Naive thymus-derived CD4-positive, alpha-beta T cell (primary cell): ENCODE measurements at regions not wholly inside any gene's neighbourhood (a gene's known extent, or its start where the extent isn't known, plus 50 kb on each side); places are given as distances from the start of the nearest gene placed in this dataset.

Experiments
- ATAC-seq: fragments of 150-1000 bp; cut with Tn5 transposase; 2 replicates; pipeline ENCODE4 v1.10.0; 2021; ENCODE audit warnings: mild to moderate bottlenecking, moderate library complexity
- CTCF ChIA-PET: fragments of 350-600 bp; sonication (Branson Sonifier 250); formaldehyde crosslinking; loops from one replicate; lab custom pipeline; 2021; ENCODE audit warnings: antibody characterized with exemption; lab: Charles Lee
- POLR2A ChIA-PET: fragments of 350-600 bp; sonication (Branson Sonifier 250); formaldehyde crosslinking; loops from one replicate; lab custom pipeline; 2021; ENCODE audit warnings: antibody characterized with exemption, inconsistent platforms; lab: Charles Lee
- DNase-seq, 9 donors: peaks; one replicate each; pipeline versions ENCODE4 v3.0.0 to v3.0.0-alpha.2; 2020 to 2022; ENCODE audit warnings: mixed read lengths in 1 of 9
- H3K27ac ChIP-seq: one replicate; pipeline ENCODE4 v1.7.0; 2013; ENCODE audit warnings: mild to moderate bottlenecking, low read depth, low read length, moderate library complexity
- H3K27me3 ChIP-seq, 2 donors: one replicate each; pipeline ENCODE4 v1.7.0; 2013; ENCODE audit warnings: low read length in 2 of 2, mild to moderate bottlenecking in 2 of 2, moderate library complexity in 2 of 2; ENCODE audit not compliant: control insufficient read depth in 2 of 2, insufficient read depth in 2 of 2
- H3K36me3 ChIP-seq, 3 experiments: 1 replicate in 2 of 3; 2 replicates in 1 of 3; pipeline ENCODE4 v1.7.0; 2013; ENCODE audit warnings: low read length in 3 of 3, mild to moderate bottlenecking in 3 of 3, moderate library complexity in 1 of 3; ENCODE audit not compliant: insufficient read depth in 3 of 3, control insufficient read depth in 2 of 3
- H3K4me1 ChIP-seq, 2 donors: one replicate each; pipeline ENCODE4 v1.7.0; 2013; ENCODE audit warnings: low read length in 2 of 2, mild to moderate bottlenecking in 2 of 2, moderate library complexity in 1 of 2; ENCODE audit not compliant: control insufficient read depth in 2 of 2, insufficient read depth in 2 of 2
- H3K4me3 ChIP-seq: 2 replicates; pipeline ENCODE4 v1.7.0; 2013; ENCODE audit warnings: mild to moderate bottlenecking, low read length
- H3K9me3 ChIP-seq, 3 experiments: 1 replicate in 2 of 3; 2 replicates in 1 of 3; pipeline ENCODE4 v1.7.0; 2013; ENCODE audit warnings: low read length in 3 of 3; ENCODE audit not compliant: control insufficient read depth in 2 of 3
- H3K27ac Mint-ChIP-seq, 9 donors: one replicate each; pipeline ENCODE4 v1.8.0; 2020 to 2022; ENCODE audit warnings: mixed read lengths in 9 of 9, mild to moderate bottlenecking in 8 of 9, moderate library complexity in 5 of 9, inconsistent platforms in 2 of 9
- H3K27me3 Mint-ChIP-seq, 5 donors: one replicate each; pipeline ENCODE4 v1.8.0; 2021 to 2022; ENCODE audit warnings: mixed read lengths in 5 of 5, mild to moderate bottlenecking in 1 of 5
- H3K36me3 Mint-ChIP-seq, 5 donors: one replicate each; pipeline ENCODE4 v1.8.0; 2020 to 2022; ENCODE audit warnings: mixed read lengths in 5 of 5, mild to moderate bottlenecking in 3 of 5, inconsistent platforms in 1 of 5
- H3K4me1 Mint-ChIP-seq, 7 donors: one replicate each; pipeline ENCODE4 v1.8.0; 2020 to 2022; ENCODE audit warnings: mixed read lengths in 7 of 7, mild to moderate bottlenecking in 3 of 7, inconsistent platforms in 1 of 7
- H3K4me3 Mint-ChIP-seq, 10 donors: one replicate each; pipeline ENCODE4 v1.8.0; 2020 to 2022; ENCODE audit warnings: mild to moderate bottlenecking in 10 of 10, mixed read lengths in 10 of 10, moderate library complexity in 6 of 10, inconsistent platforms in 2 of 10
- H3K9me3 Mint-ChIP-seq, 11 donors: one replicate each; pipeline ENCODE4 v1.8.0; 2020 to 2022; ENCODE audit warnings: mixed read lengths in 11 of 11, mild to moderate bottlenecking in 4 of 11, inconsistent platforms in 1 of 11, moderate library complexity in 1 of 11
- intact Hi-C, 2 donors: fragments of 100-400 bp; cut with micrococcal nuclease; formaldehyde crosslinking; loops; one replicate each; pipeline ENCODE4 v1.15.1; 2023

- H3K27me3 ChIP-seq = no peaks in the 10 kb centered on the region
- ChIA-PET POLR2A (no interaction called here), CTCF (no interaction called here)
- no peak overlapping the region for H3K4me3 Mint-ChIP-seq
- no peak overlapping the region for H3K4me3 ChIP-seq
- intact Hi-C loops = no loop called here
- H3K27ac ChIP-seq = no peak overlapping the region
- no peaks in the 10 kb centered on the region for H3K36me3 ChIP-seq
- H3K4me1 ChIP-seq = no peaks in the 10 kb centered on the region
- DNase-seq = no peak
- H3K9me3 Mint-ChIP-seq = peaks cover 0 to 4% (median 0%) of the 10 kb centered on the region in 11 donors
- no peak overlapping the region for H3K27ac Mint-ChIP-seq
- no peaks in the 10 kb centered on the region for H3K36me3 Mint-ChIP-seq
- no peaks in the 10 kb centered on the region for H3K9me3 ChIP-seq
- ATAC-seq = no peak
- H3K27me3 Mint-ChIP-seq = no peaks in the 10 kb centered on the region
- H3K4me1 Mint-ChIP-seq = peaks cover 0 to 2% (median 0%) of the 10 kb centered on the region in 7 donors
These were observed 51.0 kb upstream of the SPINK5 start for GRCh38 chr5:148012801-148013200.

- Histone ChIP-seq H3K36me3 (no peaks in the 10 kb centered on the region), H3K4me1 (no peaks in the 10 kb centered on the region), H3K27ac (no peak overlapping the region), H3K27me3 (no peaks in the 10 kb centered on the region), H3K9me3 (no peaks in the 10 kb centered on the region), H3K4me3 (no peak overlapping the region)
- Mint-ChIP-seq H3K9me3 (peaks cover 0 to 7% (median under 1%) of the 10 kb centered on the region in 11 donors), H3K36me3 (no peaks in the 10 kb centered on the region), H3K4me1 (peaks cover 0 to 2% (median 0%) of the 10 kb centered on the region in 7 donors), H3K27me3 (peaks cover 0 to 2% (median 0%) of the 10 kb centered on the region in 5 donors), H3K27ac (no peak overlapping the region), H3K4me3 (no peak overlapping the region)
- CTCF ChIA-PET = no interaction called here
- intact Hi-C loops = no loop called here
- DNase-seq (no peak), ATAC-seq (no peak)
- POLR2A ChIA-PET = no interaction called here
These were observed 52.2 kb upstream of the SPINK5 start for GRCh38 chr5:148011398-148012137.

- H3K27ac Mint-ChIP-seq = no peak overlapping the region
- DNase-seq = no peak
- peaks cover 0 to 12% (median 0%) of the 10 kb centered on the region in 3 experiments for H3K9me3 ChIP-seq
- peaks cover 0 to 28% (median 13%) of the 10 kb centered on the region in 11 donors for H3K9me3 Mint-ChIP-seq
- no peaks in the 10 kb centered on the region for H3K36me3 ChIP-seq
- CTCF ChIA-PET = no interaction called here
- no peak overlapping the region for H3K27ac ChIP-seq
- H3K4me3 ChIP-seq = no peak overlapping the region
- no peak for ATAC-seq
- no peaks in the 10 kb centered on the region for H3K27me3 ChIP-seq
- no peaks in the 10 kb centered on the region for H3K4me1 Mint-ChIP-seq
- no peak overlapping the region for H3K4me3 Mint-ChIP-seq
- no peaks in the 10 kb centered on the region for H3K4me1 ChIP-seq
- intact Hi-C loops = no loop called here
- POLR2A ChIA-PET = no interaction called here
- peaks cover 0 to 8% (median 0%) of the 10 kb centered on the region in 5 donors for H3K36me3 Mint-ChIP-seq
- peaks cover 0 to 5% (median 0%) of the 10 kb centered on the region in 5 donors for H3K27me3 Mint-ChIP-seq
These were observed 57.8 kb upstream of the SPINK5 start for GRCh38 chr5:148005788-148006520.

GRCh38 chr5:148003226-148003625 lies 60.6 kb upstream of the SPINK5 start:
- H3K36me3 Mint-ChIP-seq = peaks cover 0 to 14% (median 0%) of the 10 kb centered on the region in 5 donors
- no peak overlapping the region for H3K4me3 Mint-ChIP-seq
- Histone ChIP-seq H3K4me3 (no peak overlapping the region), H3K36me3 (no peaks in the 10 kb centered on the region), H3K27ac (no peak overlapping the region), H3K9me3 (peaks cover 0 to 19% (median 0%) of the 10 kb centered on the region in 3 experiments), H3K27me3 (no peaks in the 10 kb centered on the region), H3K4me1 (no peaks in the 10 kb centered on the region)
- ATAC-seq (no peak), DNase-seq (no peak)
- H3K27ac Mint-ChIP-seq = no peak overlapping the region
- POLR2A ChIA-PET = no interaction called here
- intact Hi-C loops = no loop called here
- peaks cover 0 to 5% (median 0%) of the 10 kb centered on the region in 5 donors for H3K27me3 Mint-ChIP-seq
- H3K4me1 Mint-ChIP-seq = no peaks in the 10 kb centered on the region
- peaks cover 7 to 43% (median 22%) of the 10 kb centered on the region in 11 donors for H3K9me3 Mint-ChIP-seq
- CTCF ChIA-PET = no interaction called here

- Mint-ChIP-seq H3K9me3 (peaks cover 7 to 43% (median 23%) of the 10 kb centered on the region in 11 donors), H3K36me3 (peaks cover 0 to 14% (median 0%) of the 10 kb centered on the region in 5 donors), H3K4me1 (no peaks in the 10 kb centered on the region), H3K4me3 (no peak overlapping the region), H3K27ac (no peak overlapping the region), H3K27me3 (peaks cover 0 to 5% (median 0%) of the 10 kb centered on the region in 5 donors)
- H3K27ac ChIP-seq = no peak overlapping the region
- intact Hi-C loops = no loop called here
- H3K9me3 ChIP-seq = peaks cover 0 to 19% (median 0%) of the 10 kb centered on the region in 3 experiments
- H3K4me3 ChIP-seq = no peak overlapping the region
- H3K36me3 ChIP-seq = no peaks in the 10 kb centered on the region
- no peaks in the 10 kb centered on the region for H3K4me1 ChIP-seq
- DNase-seq (no peak), ATAC-seq (no peak)
- no peaks in the 10 kb centered on the region for H3K27me3 ChIP-seq
- POLR2A ChIA-PET = no interaction called here
- CTCF ChIA-PET = no interaction called here
These were observed 61.3 kb upstream of the SPINK5 start for GRCh38 chr5:148002451-148002850.

- no peak for ATAC-seq
- Histone ChIP-seq H3K9me3 (peaks cover 0 to 19% (median 0%) of the 10 kb centered on the region in 3 experiments), H3K27me3 (no peaks in the 10 kb centered on the region), H3K4me3 (no peak overlapping the region), H3K27ac (no peak overlapping the region), H3K4me1 (no peaks in the 10 kb centered on the region), H3K36me3 (no peaks in the 10 kb centered on the region)
- no peak overlapping the region for H3K4me3 Mint-ChIP-seq
- H3K4me1 Mint-ChIP-seq = peaks cover 0 to 1% (median 0%) of the 10 kb centered on the region in 7 donors
- peaks cover 7 to 39% (median 23%) of the 10 kb centered on the region in 11 donors for H3K9me3 Mint-ChIP-seq
- peaks cover 0 to 5% (median 4%) of the 10 kb centered on the region in 5 donors for H3K27me3 Mint-ChIP-seq
- no peak overlapping the region for H3K27ac Mint-ChIP-seq
- DNase-seq = no peak
- intact Hi-C loops = no loop called here
- ChIA-PET CTCF (no interaction called here), POLR2A (no interaction called here)
- peaks cover 0 to 15% (median 0%) of the 10 kb centered on the region in 5 donors for H3K36me3 Mint-ChIP-seq
These were observed 63.7 kb upstream of the SPINK5 start for GRCh38 chr5:148000036-148000435.
